ENCODE measurements at regions not wholly inside any gene's neighbourhood (a gene's known extent, or its start where the extent isn't known, plus 50 kb on each side); places are given as distances from the start of the nearest gene placed in this dataset.
A peak's percentile ranks its signal among the peaks of the same experiment; 100 is the strongest.

DNA sequence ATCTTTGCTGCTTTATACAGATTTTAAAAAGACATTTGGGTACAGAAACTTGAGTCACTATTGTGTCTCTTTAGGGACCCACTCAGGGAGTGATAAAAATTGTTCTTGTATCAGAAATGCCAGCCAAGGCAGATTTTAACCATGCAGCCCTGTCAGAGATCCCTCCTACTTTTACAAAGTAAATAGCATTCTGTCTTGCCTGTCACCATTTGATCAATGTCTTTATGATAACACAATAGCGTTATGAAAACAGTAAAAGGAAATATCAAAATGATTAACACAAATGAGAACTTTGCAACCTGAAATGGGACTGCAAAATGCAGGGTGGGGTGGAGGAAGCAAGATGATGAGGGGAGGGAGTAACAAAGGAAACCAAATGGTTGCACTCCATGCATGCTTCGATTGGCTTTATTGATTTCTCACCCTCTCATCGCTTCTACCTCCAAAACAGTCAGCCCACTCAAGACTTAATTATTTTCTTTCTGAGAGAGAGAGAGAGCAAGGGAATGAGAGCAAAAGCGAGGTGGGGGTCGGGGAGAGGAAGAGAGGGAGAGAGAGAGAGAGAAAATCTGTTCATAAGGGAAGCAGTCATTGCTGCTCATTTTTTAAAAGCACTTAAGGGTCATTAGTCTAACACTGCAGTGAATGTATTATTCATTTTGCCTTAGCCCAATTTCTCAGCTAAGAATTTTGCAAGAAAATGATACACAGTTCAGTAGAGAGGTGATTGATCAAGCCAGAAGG is 576.5 kb downstream of the CSNK1G3 start:
- no peaks in the 10 kb centered on the region for H3K9me3 ChIP-seq
- intact Hi-C loops (cut with DNase I; ENCODE audit: low total_unique reads) = no loop called here
- WGBS, 5 donors = 47 to 64% (median 63%) methylated on average over 5 of the region's 5 CpGs
- H3K36me3 ChIP-seq = no peaks in the 10 kb centered on the region
- peak in 1 of 2 donors; percentile 36 for DNase-seq
- no peaks in the 10 kb centered on the region for H3K4me1 ChIP-seq
- H3K27ac ChIP-seq = no peak overlapping the region
- no peaks in the 10 kb centered on the region for H3K27me3 ChIP-seq
- no peak overlapping the region for H3K4me3 ChIP-seq
- TF ChIP-seq POLR2AphosphoS5 (IDR thresholded peaks at IDR 0.05) = no peak
- TF ChIP-seq, protein P1, sequence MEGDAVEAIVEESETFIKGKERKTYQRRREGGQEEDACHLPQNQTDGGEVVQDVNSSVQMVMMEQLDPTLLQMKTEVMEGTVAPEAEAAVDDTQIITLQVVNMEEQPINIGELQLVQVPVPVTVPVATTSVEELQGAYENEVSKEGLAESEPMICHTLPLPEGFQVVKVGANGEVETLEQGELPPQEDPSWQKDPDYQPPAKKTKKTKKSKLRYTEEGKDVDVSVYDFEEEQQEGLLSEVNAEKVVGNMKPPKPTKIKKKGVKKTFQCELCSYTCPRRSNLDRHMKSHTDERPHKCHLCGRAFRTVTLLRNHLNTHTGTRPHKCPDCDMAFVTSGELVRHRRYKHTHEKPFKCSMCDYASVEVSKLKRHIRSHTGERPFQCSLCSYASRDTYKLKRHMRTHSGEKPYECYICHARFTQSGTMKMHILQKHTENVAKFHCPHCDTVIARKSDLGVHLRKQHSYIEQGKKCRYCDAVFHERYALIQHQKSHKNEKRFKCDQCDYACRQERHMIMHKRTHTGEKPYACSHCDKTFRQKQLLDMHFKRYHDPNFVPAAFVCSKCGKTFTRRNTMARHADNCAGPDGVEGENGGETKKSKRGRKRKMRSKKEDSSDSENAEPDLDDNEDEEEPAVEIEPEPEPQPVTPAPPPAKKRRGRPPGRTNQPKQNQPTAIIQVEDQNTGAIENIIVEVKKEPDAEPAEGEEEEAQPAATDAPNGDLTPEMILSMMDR (IDR thresholded peaks at IDR 0.05) = no peak
- TF ChIP-seq EP300 (IDR thresholded peaks at IDR 0.05) = no peak
- no peak for TF ChIP-seq POLR2A (IDR thresholded peaks at IDR 0.05)

- no peaks in the 10 kb centered on the region for H3K27me3 ChIP-seq
- H3K36me3 ChIP-seq = no peaks in the 10 kb centered on the region
- intact Hi-C loops (cut with DNase I; ENCODE audit: low total_unique reads) = no loop called here
- 61 to 87% (median 78%) methylated on average over 2 of the region's 2 CpGs for WGBS, 5 donors
- no peak for DNase-seq
- no peak overlapping the region for H3K4me3 ChIP-seq
- no peaks in the 10 kb centered on the region for H3K4me1 ChIP-seq
- H3K9me3 ChIP-seq = no peaks in the 10 kb centered on the region
- H3K27ac ChIP-seq = no peak overlapping the region
- TF ChIP-seq POLR2A (IDR thresholded peaks at IDR 0.05) (no peak), POLR2AphosphoS5 (IDR thresholded peaks at IDR 0.05) (no peak), EP300 (IDR thresholded peaks at IDR 0.05) (no peak)
- TF ChIP-seq, protein P1 (IDR thresholded peaks at IDR 0.05) = no peak
Observed at GRCh38 chr5:124087752-124088151, 575.8 kb downstream of the CSNK1G3 start.

DNA sequence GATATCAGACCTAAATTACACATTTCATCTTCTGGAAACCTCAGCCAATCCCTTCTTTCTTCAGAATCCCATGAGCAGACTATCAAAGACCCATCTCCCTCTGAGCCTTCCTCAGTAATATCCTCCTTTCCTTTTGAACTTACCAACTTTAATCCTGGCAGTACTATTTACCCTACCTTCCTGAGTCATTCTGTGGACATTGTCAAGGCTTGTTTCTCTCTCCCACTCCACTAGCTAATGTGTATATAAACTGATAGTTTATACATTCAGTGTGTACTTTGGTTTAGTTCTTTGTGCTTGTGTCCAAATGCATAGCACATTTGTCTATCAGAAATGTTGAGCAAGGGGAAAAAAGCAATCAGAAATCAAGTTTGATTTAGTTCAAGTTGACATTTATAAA is 568.3 kb downstream of the CSNK1G3 start:
- TF ChIP-seq POLR2AphosphoS5 (IDR thresholded peaks at IDR 0.05) = no peak
- TF ChIP-seq POLR2A (IDR thresholded peaks at IDR 0.05) = no peak
- TF ChIP-seq, protein P1 (IDR thresholded peaks at IDR 0.05) = no peak
- TF ChIP-seq EP300 (IDR thresholded peaks at IDR 0.05) = no peak
- Histone ChIP-seq H3K27me3 (no peaks in the 10 kb centered on the region), H3K27ac (no peak overlapping the region), H3K4me1 (peaks cover 0 to 11% (median 0%) of the 10 kb centered on the region in 4 donors), H3K9me3 (no peaks in the 10 kb centered on the region), H3K36me3 (no peaks in the 10 kb centered on the region), H3K4me3 (no peak overlapping the region)
- intact Hi-C loops (cut with DNase I; ENCODE audit: low total_unique reads) = no loop called here
- peak in 1 of 2 donors; percentile 48 for DNase-seq

GRCh38 chr5:124079062-124079461 is 567.1 kb downstream of the CSNK1G3 start:
- no peak for DNase-seq
- Histone ChIP-seq H3K4me3 (no peak overlapping the region), H3K27ac (no peak overlapping the region), H3K4me1 (peaks cover 0 to 11% (median 0%) of the 10 kb centered on the region in 4 donors), H3K9me3 (no peaks in the 10 kb centered on the region), H3K27me3 (no peaks in the 10 kb centered on the region), H3K36me3 (no peaks in the 10 kb centered on the region)
- no peak for TF ChIP-seq EP300 (IDR thresholded peaks at IDR 0.05)
- TF ChIP-seq, protein P1 (IDR thresholded peaks at IDR 0.05) = no peak
- TF ChIP-seq POLR2A (IDR thresholded peaks at IDR 0.05) = no peak
- TF ChIP-seq POLR2AphosphoS5 (IDR thresholded peaks at IDR 0.05) = no peak
- intact Hi-C loops (cut with DNase I; ENCODE audit: low total_unique reads) = no loop called here

Measured in stomach (tissue), 8 donors.